Activated effector memory CD4-positive, alpha-beta T cell treated with anti-CD3 and anti-CD28 coated beads, Interleukin-2, amount 50 U/mL, for 16 hours (primary cell): ENCODE measurements at regions not wholly inside any gene's neighbourhood (a gene's known extent, or its start where the extent isn't known, plus 50 kb on each side); places are given as distances from the start of the nearest gene placed in this dataset.
"Not testable (repeated sequence)": the region's sequence is repeated elsewhere in the genome, so short reads cannot be mapped to it uniquely, and the experiment has no call there.

Experiments used
- DNase-seq: peaks from one replicate; pipeline ENCODE4 v3.0.0-alpha.2; 2020

DNA sequence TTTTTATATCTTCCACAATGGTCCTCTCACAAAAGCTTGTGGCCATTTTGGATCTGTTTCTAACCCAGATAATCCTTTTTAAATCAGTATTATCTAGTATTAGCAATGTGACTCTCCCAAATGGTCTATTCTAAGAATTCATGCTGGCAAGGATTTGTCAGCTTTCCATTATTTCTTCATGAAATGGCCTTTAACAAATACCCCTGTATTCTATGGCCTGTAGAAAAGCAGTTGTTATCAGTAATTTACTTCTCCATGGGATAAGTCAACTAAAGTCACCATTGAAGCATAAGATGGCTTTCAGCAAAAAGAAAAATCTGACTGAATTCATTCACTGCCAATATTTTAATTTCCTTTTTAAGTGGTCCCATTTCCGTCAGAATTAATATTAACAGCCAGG is 346.4 kb upstream of the FAM174A start:
- DNase-seq: no peak

DNA sequence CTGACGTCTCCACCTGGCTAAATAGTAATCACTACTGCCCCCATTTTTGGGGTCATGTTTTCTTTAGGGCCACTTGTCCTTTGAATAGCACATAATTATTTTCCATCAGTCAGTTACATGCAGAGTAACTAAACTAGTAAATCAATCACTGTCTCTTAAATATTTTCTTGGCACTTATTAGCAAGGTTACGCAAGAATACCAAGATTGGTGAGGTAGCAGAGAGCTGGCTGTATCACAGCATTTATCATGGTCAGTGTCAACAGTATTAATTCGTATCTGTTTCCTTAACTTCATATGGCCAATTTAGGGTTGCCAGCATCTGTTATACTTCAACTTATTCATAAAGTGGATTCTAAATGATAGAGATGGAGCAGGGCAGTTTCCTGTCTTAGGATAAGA is 346.8 kb upstream of the FAM174A start:
- DNase-seq: no peak

DNA sequence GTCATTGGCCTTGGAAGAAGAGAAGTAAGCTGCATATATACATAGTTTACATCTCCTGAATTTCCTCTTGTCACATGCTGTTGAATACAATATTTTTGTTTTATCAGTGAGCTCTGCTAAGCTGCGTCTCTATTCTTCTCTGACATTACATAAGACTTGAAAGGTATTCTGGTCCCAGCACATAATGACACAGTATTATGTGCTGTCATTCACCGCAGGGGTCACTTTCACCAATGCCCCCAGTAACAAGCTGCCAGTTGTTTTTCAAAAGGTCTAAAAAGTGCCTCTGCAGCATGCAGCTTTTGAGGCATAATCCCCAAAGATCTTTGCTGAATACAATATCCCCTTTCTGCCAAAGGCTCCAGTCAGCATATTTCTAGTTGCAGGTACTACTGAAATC is 349.0 kb upstream of the FAM174A start:
- no peak for DNase-seq

DNA sequence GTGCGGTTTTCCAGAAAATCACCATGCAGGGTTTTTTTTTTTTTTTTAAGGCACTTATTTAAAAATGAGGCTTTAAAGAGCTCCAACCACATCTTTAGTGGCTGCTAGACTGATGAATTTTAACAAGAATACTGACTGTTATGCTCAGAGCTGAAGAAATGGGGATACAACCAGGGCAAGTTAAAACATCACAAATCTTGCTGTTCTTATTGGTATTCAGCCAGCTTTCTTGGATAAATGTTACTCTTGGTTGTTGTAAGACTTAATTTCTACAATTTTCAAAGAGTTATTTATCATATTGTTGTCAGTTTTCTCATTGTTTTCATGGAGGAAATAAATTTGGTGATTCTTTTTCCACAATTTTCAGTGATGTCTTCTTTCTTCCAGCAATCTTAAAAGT is 352.8 kb upstream of the FAM174A start:
- no peak for DNase-seq

DNA sequence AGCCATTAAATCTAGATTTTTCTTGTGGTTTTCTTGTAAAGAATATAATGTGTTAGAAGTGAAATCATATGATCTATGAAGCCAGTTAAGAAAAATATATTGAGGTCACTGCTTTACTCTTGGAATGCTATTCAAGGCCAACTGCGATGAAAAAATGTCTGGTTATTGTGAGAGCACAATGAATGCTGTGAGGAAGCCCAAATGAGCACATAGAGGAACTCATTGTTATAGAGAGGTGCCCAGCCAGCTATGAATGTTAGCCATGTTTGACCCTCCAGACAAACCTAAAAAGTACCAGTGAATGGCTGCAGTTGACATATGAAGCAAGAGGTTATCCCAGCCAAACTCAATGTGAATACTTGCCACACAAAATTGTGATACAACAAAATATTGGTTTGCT is 359.8 kb upstream of the FAM174A start:
- no peak for DNase-seq

DNA sequence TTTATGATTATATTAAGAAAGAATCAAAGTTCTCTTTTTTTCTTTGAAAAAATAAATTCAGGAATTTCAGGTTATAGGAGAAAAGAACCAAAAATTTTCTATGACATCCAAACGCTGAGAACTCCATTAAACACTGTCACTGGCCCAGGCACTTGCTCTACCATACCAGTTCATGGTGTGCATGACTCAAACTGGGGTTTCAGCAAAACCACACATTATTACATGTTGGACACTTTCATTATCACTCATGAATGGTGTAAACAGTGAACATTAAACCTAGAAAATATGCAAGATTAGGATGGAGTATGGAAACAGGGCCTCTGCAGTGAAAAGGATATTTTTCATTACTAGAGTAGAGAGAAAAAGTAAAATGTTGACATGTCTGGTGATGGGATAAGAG is 369.9 kb upstream of the FAM174A start:
- DNase-seq: no peak

DNA sequence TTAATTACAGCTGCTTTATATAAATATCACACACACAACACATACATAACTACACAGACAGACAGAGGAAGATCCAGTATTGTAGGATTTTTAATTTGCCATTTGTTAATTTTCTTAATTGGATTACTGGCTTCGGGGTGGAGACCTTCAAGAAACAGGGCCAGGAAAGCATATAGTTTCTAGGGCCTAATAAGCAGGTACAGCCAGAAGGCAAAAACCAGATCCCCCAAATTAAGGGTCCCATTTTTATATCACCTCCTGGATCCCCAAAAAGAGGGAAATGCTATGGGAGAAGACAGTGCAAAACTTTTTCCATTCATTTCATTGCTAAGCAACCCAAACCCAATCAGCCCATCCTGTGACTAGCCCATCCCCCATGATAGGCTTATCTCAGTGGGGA is 373.3 kb upstream of the FAM174A start:
- DNase-seq: no peak

DNA sequence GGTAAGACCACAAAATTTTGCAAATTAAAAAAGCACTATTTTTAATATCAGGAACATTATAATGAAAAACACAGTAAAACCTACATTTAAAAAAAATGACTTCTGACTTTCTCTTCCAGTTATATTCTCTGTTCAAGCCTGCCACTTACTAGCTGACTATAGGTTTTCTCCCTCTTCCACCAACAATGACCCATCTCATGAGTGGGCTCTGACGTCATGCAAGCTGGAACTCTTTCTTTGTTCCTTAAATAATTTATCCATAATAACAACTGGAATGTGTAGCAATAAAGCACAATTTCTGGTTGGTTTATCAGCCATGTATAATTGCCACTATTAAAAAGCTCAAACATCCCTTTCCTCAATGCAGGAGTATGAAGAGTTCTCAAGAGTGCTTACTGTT is 378.1 kb upstream of the FAM174A start:
- no peak for DNase-seq

DNA sequence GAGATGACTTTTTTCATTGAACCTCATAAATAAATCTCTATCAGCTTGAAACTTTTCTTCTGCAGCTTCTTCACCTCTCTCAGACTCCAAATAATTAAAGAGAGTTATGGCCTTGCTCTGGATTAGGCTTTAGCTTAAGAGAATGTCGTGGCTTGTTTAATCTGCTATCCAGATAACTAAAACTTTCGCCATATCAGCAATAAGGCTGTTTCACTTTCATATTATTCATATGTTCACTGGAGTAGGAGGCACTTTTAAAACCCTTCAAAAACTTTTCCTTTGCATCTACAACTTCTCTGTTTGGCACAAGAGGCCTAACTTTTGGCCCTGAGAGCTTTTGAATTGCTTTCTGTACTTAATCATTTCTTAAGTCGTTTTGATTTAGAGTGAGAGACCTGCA is 386.9 kb upstream of the FAM174A start:
- DNase-seq: no peak

DNA sequence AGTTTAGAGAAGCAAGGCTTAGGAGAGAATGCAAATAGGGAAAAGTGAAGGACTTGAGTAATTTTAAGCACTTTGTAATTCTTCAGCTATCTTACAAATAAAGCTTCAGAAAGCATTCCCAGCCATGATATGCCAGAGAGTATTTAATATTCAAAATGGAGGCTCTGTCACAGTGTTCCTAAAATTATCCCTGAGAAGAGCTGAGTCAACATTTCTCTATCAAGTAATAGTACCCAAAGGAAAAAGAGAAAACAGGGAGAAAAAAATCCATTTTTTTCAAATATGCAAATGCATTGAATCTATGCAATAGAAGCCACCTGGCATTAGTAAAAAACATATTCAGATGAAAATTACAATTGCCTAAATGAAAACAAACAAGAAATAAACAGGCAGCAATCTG is 392.6 kb upstream of the FAM174A start:
- DNase-seq: no peak

DNA sequence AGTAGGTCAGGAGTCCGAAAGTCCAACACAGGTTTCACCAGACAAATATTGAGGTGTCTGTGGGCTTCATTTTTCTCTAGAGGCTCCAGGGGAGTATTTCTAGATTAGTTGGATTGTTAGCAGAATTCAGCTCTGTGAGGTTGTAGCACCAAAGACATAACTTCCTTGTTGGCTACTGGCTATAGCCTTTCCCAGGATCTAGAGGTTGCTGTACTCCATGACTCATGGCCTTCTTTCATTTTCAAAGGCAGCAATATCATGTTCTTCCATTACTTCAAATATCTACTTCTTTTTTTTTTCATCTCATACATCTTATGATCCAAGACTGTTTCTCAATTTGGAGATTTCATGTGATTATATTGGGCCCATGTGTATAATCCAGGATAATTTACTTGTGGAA is 404.0 kb upstream of the FAM174A start:
- no peak for DNase-seq

DNA sequence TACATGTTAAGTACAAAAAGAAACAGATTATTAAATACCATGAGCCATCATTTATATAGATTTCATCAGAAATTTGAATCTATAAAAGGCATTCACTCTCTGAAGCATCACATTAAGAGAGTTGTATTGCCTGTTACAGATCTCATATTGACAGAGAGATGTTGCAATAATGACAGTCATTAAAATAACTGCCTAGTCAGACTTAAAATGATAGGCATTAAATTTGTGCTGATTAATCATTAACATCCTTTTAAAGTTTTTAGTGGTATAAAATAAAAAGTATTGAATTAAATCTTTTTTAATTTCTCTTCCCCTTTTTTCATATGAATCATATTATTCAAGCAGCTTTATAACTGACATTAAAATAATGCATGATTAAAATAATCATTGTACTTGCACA is 404.9 kb upstream of the FAM174A start:
- no peak for DNase-seq

DNA sequence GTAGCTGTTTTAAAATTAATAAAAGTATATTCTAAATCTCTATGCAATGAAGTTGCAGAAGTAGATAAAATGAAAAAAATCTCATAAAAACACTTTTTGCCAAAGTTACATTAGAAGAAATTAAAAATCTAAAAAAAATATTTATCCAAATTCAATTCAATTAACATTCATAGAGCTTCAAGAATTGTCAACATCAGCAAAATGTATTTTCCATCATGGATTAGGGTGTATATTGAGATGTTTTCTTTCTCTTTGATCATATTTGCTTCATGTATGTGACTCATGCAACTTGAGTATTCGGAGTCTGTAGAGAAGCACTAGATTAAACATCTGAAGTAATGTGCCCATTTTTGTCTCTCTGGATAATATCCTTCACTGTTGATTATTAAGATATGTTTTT is 415.3 kb upstream of the FAM174A start:
- DNase-seq: no peak

DNA sequence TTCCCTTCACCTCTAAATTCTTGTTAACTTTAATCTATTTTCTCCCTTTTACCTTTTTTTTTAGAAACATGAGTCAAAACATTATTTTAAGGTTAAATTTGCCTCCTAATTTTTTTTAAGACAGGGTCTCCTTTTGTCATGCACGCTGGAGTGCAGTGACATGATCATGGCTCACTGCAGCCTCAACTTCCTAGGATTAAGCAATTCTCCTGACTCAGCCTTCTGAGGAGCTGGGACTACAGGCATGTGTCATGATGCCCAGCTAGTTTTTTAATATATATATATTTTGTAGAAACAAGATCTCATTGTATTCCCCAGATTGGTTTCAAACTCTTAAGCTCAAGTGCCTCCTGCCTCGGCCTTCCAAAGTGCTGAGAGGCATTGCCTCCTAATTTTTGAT is 424.7 kb upstream of the FAM174A start:
- DNase-seq: no peak

DNA sequence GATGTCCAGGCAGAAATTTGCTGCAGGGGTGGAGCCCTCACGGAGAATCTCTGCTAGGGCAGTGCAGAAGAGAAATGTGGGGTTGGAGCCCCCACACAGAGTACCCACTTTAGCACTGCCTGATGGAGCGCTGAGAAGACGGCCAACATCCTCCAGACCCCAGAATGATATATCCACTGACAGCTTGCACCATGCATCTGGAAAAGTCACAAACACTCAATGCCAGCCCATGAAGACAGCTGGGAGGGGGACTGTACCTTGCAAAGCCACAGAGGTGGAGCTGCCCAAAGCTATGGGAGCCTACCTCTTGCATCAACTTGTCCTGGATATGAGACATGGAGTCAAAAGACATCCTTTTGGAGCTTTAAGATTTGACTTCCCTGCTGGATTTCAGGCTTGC is 426.3 kb upstream of the FAM174A start:
- DNase-seq: no peak

DNA sequence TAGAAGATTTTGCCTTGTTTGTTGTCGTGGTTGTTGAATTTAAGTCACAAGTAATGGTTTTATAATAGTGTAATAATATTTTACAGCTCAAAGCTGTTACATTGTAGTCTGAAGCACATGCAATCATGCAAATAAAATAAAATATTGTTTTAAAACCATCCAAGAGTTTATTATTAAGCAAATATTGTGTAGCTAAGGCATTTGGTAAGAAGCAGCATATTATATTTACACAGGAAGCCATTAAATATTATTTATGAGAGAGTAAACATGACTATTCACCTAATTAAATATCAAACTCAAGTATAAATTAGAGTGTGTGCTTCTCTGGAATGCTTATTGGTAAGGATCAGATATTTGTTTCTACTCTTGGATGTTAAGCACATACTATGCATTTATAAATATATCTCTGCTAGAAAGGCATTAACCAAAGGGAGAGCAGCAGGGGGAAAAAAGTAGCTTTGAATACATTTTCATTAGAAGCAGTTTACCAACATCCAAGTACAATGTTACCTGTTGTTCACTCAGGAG is 431.5 kb upstream of the FAM174A start:
- not testable (repeated sequence) for DNase-seq

DNA sequence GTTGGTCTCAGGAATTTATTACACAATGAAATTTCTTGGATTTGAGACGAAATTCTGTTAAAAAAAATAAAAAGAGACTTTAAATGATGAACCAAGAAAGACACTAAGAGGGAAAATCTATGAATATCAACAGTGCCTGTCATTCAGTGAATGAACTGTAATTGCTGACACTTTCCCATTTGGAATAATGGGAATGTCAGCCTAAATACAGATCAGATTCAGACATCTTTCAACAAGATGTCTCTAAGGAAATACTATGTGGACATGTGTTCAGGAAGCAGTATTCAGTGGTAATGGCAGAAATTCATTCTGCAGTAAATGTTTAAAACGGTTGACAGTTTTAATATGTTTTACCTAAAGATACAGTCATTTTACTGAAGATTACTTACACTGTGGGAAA is 433.7 kb upstream of the FAM174A start:
- DNase-seq: not testable (repeated sequence)

DNA sequence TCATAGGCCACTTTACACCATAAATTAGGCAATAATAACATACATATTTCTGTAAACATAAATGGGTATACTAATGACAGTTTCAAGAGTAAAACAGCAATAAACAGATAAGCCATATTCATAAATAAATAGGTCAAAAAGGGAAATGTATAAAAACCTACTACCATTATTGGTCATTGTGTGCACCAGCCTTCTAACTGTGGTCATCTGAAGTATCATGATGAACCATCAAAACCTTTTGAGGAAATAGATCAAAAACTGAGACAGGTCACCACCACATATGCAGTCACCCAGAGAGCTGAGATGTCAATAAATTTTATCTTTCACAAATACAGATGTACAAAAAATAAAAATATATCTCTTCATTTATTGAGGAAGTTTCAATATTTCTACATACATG is 438.8 kb upstream of the FAM174A start:
- not testable (repeated sequence) for DNase-seq

DNA sequence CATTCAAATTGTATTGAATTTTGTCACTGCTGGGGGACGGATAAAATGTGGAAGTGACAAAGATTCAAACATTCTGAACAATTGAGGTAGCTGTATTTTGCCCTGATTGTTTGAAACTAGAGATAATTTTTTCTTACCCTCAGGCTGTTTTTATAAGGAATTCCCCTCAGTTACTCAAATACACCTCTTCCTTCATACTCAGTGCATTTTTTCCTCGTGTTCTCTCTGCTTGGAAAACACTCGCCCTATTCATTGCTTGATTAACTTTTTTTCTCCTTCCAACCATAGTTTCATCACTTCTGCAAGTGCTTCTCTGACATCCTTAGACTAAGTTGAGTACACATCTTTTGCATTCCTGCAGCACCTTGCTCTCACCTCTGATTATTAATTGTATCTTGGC is 454.5 kb upstream of the FAM174A start:
- DNase-seq: not testable (repeated sequence)

DNA sequence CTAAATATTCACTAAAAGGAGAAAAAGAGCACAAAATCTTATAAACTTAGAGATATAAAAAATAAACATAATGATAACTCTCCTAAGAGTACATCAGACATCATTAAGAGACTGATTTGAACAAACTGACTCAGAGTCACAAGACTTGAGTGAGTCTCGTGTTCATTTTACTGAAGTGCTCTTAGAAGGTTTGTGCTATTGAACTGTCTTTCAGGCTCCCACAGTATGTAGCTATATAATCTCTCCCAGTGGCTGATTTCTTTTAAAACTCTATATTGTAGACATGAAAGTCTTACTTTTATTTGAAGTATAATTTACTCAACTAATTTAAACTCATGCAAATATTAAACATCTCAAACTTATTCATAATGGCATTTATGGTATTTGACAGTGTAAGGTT is 456.0 kb upstream of the FAM174A start:
- DNase-seq: not testable (repeated sequence)

DNA sequence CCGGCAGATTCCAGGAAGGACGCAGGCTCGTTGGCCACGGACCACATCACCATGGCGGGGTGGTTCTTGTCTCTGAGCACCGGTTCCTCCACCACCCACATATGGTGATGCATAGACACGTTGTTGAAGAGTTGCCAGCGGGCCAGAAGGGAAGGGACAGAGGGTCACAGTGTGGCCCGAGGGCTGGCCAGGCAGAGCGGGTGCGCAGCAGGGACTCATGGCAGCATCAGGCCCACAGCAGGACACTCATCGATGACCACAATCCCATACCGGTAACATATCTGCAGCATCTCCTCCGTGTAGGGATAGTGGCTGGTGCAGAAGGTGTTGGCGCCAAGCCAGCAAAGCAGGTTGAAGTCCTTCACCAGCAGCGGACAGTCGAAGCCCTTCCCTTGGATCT is 469.2 kb upstream of the FAM174A start:
- not testable (repeated sequence) for DNase-seq

DNA sequence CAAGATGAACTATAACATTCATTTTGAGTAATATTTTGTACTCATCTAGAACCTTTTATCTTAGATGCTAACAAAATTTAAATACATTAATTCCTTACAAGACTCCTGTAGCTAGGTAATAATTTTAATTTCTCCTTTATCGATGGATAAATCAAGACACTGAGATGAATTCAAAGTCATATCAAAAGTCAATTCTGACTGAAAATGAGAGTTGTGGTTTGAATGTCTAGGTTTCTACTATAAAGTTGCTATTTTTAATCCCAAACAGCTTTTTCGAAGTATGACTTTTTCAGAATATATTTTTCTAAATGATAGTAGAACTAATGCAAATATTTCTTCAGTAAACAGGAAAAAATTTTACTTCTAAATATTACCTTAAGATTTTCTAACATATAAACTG is 491.7 kb upstream of the FAM174A start:
- no peak for DNase-seq

DNA sequence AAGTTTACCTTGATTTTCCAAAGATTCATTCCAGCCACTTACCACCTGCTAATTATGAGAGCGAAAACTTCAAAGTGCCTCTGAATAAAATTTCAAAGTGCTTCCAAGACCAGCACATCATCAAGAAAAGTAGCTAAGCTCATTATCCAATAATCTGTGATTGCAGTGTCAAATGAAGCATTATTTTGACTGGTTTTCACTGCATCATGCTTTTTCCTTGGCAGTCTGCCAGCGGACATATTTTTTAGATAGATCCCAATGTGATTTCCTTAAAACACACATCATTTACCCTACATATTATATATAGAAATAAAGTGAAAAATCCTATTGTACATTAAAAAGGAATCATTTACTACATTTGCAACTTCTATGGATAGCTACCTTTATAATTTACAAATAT is 508.6 kb upstream of the FAM174A start:
- DNase-seq: no peak

DNA sequence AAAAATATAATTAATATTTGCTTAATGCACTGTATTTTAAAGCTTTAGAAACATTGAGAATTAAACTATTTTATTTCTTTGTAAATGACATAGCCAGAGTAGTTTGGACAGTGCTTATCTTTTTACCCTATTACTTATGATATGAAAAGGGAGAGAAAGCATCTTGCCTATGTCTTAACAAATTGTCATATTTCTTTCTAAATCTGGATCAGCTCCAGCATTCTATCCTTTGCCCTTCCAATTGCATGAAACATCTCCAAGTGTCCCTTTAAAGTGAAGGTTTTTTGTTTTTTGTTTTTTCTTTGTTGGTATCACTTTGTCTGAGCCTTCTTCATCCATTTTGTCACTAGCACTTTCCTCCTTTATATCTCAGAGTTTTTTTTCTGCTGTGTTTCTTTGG is 511.6 kb upstream of the FAM174A start:
- no peak for DNase-seq

DNA sequence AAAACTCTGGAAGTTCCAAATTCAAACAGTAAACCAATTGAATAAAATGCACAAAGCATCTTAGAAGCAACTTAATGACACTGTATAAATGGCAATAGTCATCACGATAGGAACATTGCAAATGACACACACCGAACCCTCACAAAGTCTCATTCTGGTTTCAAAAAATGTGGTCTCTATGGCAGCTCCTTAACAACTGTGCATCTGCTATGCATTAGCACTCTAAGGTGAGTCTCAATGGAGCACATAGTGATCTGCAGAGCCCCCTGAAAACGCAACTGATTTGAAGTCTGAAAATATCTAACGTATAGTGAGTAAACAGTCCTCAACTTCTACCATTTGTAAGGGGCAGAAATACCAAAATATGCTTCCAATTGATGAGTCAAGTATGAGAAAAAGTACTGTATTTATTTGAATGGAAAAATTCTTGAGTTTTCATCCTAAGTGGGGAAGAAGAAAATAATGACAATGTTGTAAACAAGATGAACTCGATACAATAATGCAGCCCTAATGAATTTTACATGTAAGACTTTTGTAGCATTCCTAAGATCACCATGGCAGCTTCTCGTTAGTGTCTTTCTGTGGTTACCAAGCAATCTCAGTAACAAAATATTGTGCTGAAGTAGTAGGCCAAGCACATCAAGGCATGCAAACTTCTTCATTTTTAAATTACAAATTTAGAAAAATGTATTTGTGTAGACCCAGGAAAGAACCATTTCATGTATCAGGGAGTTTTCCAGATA is 517.5 kb upstream of the FAM174A start:
- DNase-seq: no peak
